ENCODE measurements at regions not wholly inside any gene's neighbourhood (a gene's known extent, or its start where the extent isn't known, plus 50 kb on each side); places are given as distances from the start of the nearest gene placed in this dataset.

DNA sequence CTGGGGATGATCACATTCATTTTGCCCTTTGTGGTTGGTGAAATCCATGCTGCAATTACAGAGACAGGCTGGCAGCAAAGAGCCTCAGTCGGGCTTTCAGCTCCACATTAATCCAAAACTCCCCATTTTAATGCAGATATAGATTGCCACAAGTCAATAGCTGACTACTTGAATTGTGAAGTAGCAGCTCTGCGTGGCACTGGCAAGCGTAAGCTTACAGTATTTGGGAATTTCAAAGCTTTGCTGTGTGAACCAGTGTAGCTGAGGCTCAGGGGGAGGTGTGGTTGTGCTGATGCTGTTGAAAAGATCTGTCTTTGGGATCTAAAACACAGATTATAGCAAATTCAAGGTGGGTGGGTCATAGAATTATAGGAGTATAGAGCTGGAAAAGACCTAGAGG is 290.3 kb upstream of the ONECUT1 start:
- no peak for DNase-seq (ENCODE audit: low read depth)
- H3K4me3 ChIP-seq (ENCODE audit: low read length), result no peak overlapping the region
- TF ChIP-seq, protein P1, sequence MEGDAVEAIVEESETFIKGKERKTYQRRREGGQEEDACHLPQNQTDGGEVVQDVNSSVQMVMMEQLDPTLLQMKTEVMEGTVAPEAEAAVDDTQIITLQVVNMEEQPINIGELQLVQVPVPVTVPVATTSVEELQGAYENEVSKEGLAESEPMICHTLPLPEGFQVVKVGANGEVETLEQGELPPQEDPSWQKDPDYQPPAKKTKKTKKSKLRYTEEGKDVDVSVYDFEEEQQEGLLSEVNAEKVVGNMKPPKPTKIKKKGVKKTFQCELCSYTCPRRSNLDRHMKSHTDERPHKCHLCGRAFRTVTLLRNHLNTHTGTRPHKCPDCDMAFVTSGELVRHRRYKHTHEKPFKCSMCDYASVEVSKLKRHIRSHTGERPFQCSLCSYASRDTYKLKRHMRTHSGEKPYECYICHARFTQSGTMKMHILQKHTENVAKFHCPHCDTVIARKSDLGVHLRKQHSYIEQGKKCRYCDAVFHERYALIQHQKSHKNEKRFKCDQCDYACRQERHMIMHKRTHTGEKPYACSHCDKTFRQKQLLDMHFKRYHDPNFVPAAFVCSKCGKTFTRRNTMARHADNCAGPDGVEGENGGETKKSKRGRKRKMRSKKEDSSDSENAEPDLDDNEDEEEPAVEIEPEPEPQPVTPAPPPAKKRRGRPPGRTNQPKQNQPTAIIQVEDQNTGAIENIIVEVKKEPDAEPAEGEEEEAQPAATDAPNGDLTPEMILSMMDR (IDR thresholded peaks at IDR 0.05; ENCODE audit: insufficient read depth, low read depth, low read length, missing control alignments), result no peak

DNA sequence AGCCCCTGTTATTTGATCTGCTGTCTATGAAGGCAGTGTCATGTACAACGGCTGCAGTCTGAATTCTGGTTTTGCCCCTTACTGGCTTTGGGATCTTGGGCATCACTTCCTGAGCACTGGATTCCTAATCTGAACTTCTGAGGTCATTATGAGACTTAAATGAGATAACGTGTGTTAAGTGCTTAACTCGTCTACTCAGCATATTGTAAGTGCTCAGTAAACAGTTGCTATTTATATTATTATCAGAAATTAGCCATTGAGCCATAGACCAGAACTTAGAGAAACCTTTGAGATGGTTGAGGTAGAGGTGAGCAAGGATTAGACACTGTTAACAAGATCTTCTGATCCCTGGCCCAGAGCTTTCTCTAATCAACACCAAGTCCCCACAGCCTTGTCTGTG is 284.1 kb upstream of the ONECUT1 start:
- no peak overlapping the region for H3K4me3 ChIP-seq (ENCODE audit: low read length)

GRCh38 chr15:53072077-53072476 is 281.9 kb upstream of the ONECUT1 start:
- H3K4me3 ChIP-seq (ENCODE audit: low read length), result no peak overlapping the region
- peak; percentile 87 for DNase-seq (ENCODE audit: low read depth)
- TF ChIP-seq, protein P1 (IDR thresholded peaks at IDR 0.05; ENCODE audit: insufficient read depth, low read depth, low read length, missing control alignments), result no peak

More for the DNA sequence above, 284.1 kb upstream of the ONECUT1 start:
- TF ChIP-seq, protein P1 (IDR thresholded peaks at IDR 0.05; ENCODE audit: insufficient read depth, low read depth, low read length, missing control alignments), result no peak
- no peak for DNase-seq (ENCODE audit: low read depth)

DNA sequence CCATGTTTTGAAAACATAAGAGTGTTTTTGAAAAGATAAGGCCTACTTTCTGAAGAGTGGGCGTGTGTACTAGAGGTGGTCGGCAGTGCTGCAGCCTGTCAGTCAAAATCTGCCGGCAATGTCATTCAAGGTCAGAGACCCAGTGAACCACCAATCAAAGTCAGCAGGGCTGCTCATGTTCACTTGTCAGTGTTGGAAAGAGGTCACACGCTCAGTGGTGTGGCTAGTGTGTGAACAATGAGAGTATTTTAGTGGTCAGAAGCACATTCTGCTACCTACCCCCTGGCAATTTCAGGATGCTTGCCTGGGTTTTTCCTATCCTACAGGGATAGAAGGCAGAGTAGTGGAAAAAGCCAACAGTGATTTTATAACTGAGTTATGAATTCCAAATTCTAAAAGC is 278.5 kb upstream of the ONECUT1 start:
- TF ChIP-seq, protein P1 (IDR thresholded peaks at IDR 0.05; ENCODE audit: insufficient read depth, low read depth, low read length, missing control alignments), result no peak
- H3K4me3 ChIP-seq (ENCODE audit: low read length), result no peak overlapping the region
- DNase-seq (ENCODE audit: low read depth), result no peak

DNA sequence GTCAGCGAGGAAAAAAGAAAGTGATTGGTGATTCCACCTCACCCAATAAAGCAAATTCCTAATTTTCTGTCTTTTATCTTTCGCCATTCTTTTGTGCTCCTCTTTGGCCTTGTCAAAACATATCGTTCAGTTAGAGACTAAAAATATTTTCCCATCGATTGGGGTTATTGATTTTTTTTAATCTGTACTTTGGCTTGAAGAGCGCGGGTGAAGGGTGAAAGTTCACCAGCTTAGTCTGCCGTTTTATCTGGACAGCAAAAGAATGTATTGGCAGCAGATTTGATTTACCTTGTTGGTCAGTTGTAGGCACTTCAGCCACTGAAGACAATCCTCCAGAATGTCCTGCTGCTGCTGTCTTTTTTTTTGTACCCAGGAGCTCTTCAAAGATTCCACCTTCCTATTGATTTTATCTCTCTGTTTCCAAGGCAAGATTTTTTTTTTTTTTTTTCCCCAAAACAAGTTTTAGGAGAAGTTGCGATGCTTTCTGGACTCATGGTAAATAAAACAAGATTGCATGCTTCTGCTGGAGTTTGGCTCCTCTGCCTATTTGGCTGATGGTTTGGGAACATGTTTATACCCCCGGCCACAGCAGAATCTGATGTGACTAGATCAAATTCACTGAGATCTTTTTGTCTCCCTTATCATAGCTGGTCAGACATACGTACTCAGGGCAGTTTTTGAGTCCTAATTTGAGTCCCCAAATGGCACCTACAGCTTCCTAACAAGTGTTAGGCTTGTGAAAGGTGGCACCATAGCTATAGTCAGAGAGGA is 269.3 kb upstream of the ONECUT1 start:
- DNase-seq (ENCODE audit: low read depth), result no peak
- TF ChIP-seq, protein P1 (IDR thresholded peaks at IDR 0.05; ENCODE audit: insufficient read depth, low read depth, low read length, missing control alignments), result no peak
- no peak overlapping the region for H3K4me3 ChIP-seq (ENCODE audit: low read length)

GRCh38 chr15:53046153-53046790 is 256.1 kb upstream of the ONECUT1 start:
- no peak overlapping the region for H3K4me3 ChIP-seq (ENCODE audit: low read length)
- DNase-seq (ENCODE audit: low read depth), result no peak
- TF ChIP-seq, protein P1 (IDR thresholded peaks at IDR 0.05; ENCODE audit: insufficient read depth, low read depth, low read length, missing control alignments), result no peak

- H3K4me3 ChIP-seq (ENCODE audit: low read length), result no peak overlapping the region
- TF ChIP-seq, protein P1 (IDR thresholded peaks at IDR 0.05; ENCODE audit: insufficient read depth, low read depth, low read length, missing control alignments), result no peak
- no peak for DNase-seq (ENCODE audit: low read depth)
Measured at GRCh38 chr15:53038655-53038941, 248.5 kb upstream of the ONECUT1 start.

Measured in epithelial cell of esophagus (primary cell).